GM12891 (cell line): ENCODE measurements at regions not wholly inside any gene's neighbourhood (a gene's known extent, or its start where the extent isn't known, plus 50 kb on each side); places are given as distances from the start of the nearest gene placed in this dataset.

ENCODE experiments used
- POLR2A ChIP-seq: IDR thresholded peaks from 2 replicates; pipeline ENCODE4 v1.6.1; 2011; ENCODE audit warnings: low read depth, low read length, control low read depth
- POLR2AphosphoS5 ChIP-seq: IDR thresholded peaks from 2 replicates; pipeline ENCODE4 v1.6.1; 2011; ENCODE audit warnings: low read depth, low read length, control low read depth
- POU2F2 ChIP-seq: IDR thresholded peaks from 2 replicates; pipeline ENCODE4 v1.6.1; 2011; ENCODE audit warnings: low read depth, mild to moderate bottlenecking, control low read depth, low read length, moderate library complexity
- SPI1 ChIP-seq: IDR thresholded peaks from 2 replicates; pipeline ENCODE4 v1.6.1; 2011; ENCODE audit warnings: low read depth, low read length, control low read depth
- TAF1 ChIP-seq: IDR thresholded peaks from 2 replicates; pipeline ENCODE4 v1.6.1; 2011; ENCODE audit warnings: low read depth, low read length, control low read depth

DNA sequence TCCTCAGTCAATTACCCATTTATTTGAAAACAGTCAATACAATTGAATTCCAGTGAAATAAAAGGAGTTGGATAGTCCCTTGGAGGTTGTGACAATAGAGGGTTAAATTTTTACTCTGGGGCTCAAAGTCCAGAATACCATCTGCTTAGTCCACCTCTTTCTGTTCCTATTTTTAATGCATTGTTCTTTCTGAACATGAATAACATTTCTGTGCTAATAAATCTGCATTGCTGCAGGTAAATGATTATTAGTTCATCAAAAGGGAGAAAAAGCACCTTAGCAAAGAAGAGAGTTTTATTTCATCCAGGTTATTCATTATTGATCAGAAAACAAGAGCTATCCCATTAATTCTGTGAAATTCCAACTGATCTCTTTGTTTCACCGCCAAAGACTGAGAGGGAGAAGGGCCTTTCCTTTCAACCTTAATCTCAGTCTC is 166.1 kb upstream of the OLIG3 start:
- no peak for TF ChIP-seq POLR2A
- TF ChIP-seq POLR2AphosphoS5 = no peak
- no peak for TF ChIP-seq TAF1
- no peak for TF ChIP-seq SPI1
- TF ChIP-seq POU2F2 = no peak
